ENCODE measurements at regions not wholly inside any gene's neighbourhood (a gene's known extent, or its start where the extent isn't known, plus 50 kb on each side); places are given as distances from the start of the nearest gene placed in this dataset.
"Not testable (repeated sequence)": the region's sequence is repeated elsewhere in the genome, so short reads cannot be mapped to it uniquely, and the experiment has no call there.

- TF ChIP-seq CTCF (IDR thresholded peaks at IDR 0.05; ENCODE audit: low read depth, low read length): no peak
- no peak for DNase-seq (ENCODE audit: low read depth in 2 of 2)
- no peak overlapping the region for H3K4me3 ChIP-seq (replicated peaks in 1 of 2; ENCODE audit: low read depth in 2 of 2, low read length in 2 of 2)
Measured at GRCh38 chr19:28303502-28303901, 909.4 kb downstream of the UQCRFS1 start.

- DNase-seq (ENCODE audit: low read depth in 2 of 2): no peak
- H3K4me3 ChIP-seq (replicated peaks in 1 of 2; ENCODE audit: low read depth in 2 of 2, low read length in 2 of 2): no peak overlapping the region
- no peak for TF ChIP-seq CTCF (IDR thresholded peaks at IDR 0.05; ENCODE audit: low read depth, low read length)
Measured at GRCh38 chr19:28301961-28302360, 911.0 kb downstream of the UQCRFS1 start.

GRCh38 chr19:28301463-28301862 is 911.5 kb downstream of the UQCRFS1 start:
- no peak for DNase-seq (ENCODE audit: low read depth in 2 of 2)
- no peak for TF ChIP-seq CTCF (IDR thresholded peaks at IDR 0.05; ENCODE audit: low read depth, low read length)

GRCh38 chr19:28299649-28300048 is 913.3 kb downstream of the UQCRFS1 start:
- no peak for DNase-seq (ENCODE audit: low read depth in 2 of 2)
- no peak for TF ChIP-seq CTCF (IDR thresholded peaks at IDR 0.05; ENCODE audit: low read depth, low read length)
- no peak overlapping the region for H3K4me3 ChIP-seq (replicated peaks in 1 of 2; ENCODE audit: low read depth in 2 of 2, low read length in 2 of 2)

More at GRCh38 chr19:28301463-28301862, 911.5 kb downstream of the UQCRFS1 start:
- H3K4me3 ChIP-seq (replicated peaks in 1 of 2; ENCODE audit: low read depth in 2 of 2, low read length in 2 of 2): no peak overlapping the region

GRCh38 chr19:28297586-28298157 is 915.3 kb downstream of the UQCRFS1 start:
- TF ChIP-seq CTCF (IDR thresholded peaks at IDR 0.05; ENCODE audit: low read depth, low read length): no peak
- H3K4me3 ChIP-seq (replicated peaks in 1 of 2; ENCODE audit: low read depth in 2 of 2, low read length in 2 of 2): no peak overlapping the region
- DNase-seq (ENCODE audit: low read depth in 2 of 2): no peak

GRCh38 chr19:28297036-28297435 is 915.9 kb downstream of the UQCRFS1 start:
- no peak for TF ChIP-seq CTCF (IDR thresholded peaks at IDR 0.05; ENCODE audit: low read depth, low read length)
- no peak for DNase-seq (ENCODE audit: low read depth in 2 of 2)
- no peak overlapping the region for H3K4me3 ChIP-seq (replicated peaks in 1 of 2; ENCODE audit: low read depth in 2 of 2, low read length in 2 of 2)

GRCh38 chr19:28296506-28296905 is 916.4 kb downstream of the UQCRFS1 start:
- DNase-seq (ENCODE audit: low read depth in 2 of 2): peak; percentile 51 to 55
- no peak overlapping the region for H3K4me3 ChIP-seq (replicated peaks in 1 of 2; ENCODE audit: low read depth in 2 of 2, low read length in 2 of 2)
- TF ChIP-seq CTCF (IDR thresholded peaks at IDR 0.05; ENCODE audit: low read depth, low read length): no peak

GRCh38 chr19:28294975-28295374 is 918.0 kb downstream of the UQCRFS1 start:
- not testable (repeated sequence) for DNase-seq (ENCODE audit: low read depth in 2 of 2); H3K4me3 ChIP-seq (replicated peaks in 1 of 2; ENCODE audit: low read depth in 2 of 2, low read length in 2 of 2)

All from cardiac fibroblast (primary cell).